ENCODE measurements at regions not wholly inside any gene's neighbourhood (a gene's known extent, or its start where the extent isn't known, plus 50 kb on each side); places are given as distances from the start of the nearest gene placed in this dataset.

GRCh38 chrX:2554891-2555290, 54.1 kb upstream of the DHRSX start:
- TF ChIP-seq EP300 (IDR thresholded peaks at IDR 0.05; ENCODE audit: low read depth) (no peak), CTCF (IDR thresholded peaks at IDR 0.05) (no peak), POLR2AphosphoS5 (IDR thresholded peaks at IDR 0.05) (no peak)
